NAMALWA (cell line): ENCODE measurements at regions not wholly inside any gene's neighbourhood (a gene's known extent, or its start where the extent isn't known, plus 50 kb on each side); places are given as distances from the start of the nearest gene placed in this dataset.

Experiments
- DNase-seq: peaks from one replicate; pipeline ENCODE4 v3.0.0-alpha.2; 2015; ENCODE audit warnings: low spot score

- DNase-seq = no peak
Observed at GRCh38 chr13:105312906-105313305, 1222.6 kb downstream of the EFNB2 start.

- no peak for DNase-seq
Observed at GRCh38 chr13:105311094-105311493, 1224.4 kb downstream of the EFNB2 start.

GRCh38 chr13:105307776-105308175 lies 1227.7 kb downstream of the EFNB2 start:
- no peak for DNase-seq

GRCh38 chr13:105297839-105298238 lies 1237.6 kb downstream of the EFNB2 start:
- no peak for DNase-seq

GRCh38 chr13:105291987-105292386 lies 1243.5 kb downstream of the EFNB2 start:
- no peak for DNase-seq

- DNase-seq = no peak
Observed at GRCh38 chr13:105290596-105290995, 1244.9 kb downstream of the EFNB2 start.

- DNase-seq = no peak
Observed at GRCh38 chr13:105285526-105285925, 1249.9 kb downstream of the EFNB2 start.

GRCh38 chr13:105282406-105283285 lies 1252.8 kb downstream of the EFNB2 start:
- no peak for DNase-seq

GRCh38 chr13:105278943-105279381 lies 1256.5 kb downstream of the EFNB2 start:
- DNase-seq = no peak

GRCh38 chr13:105276571-105276970 lies 1258.9 kb downstream of the EFNB2 start:
- no peak for DNase-seq

GRCh38 chr13:105273665-105274222 lies 1261.7 kb downstream of the EFNB2 start:
- DNase-seq = no peak

GRCh38 chr13:105272660-105273631 lies 1262.5 kb downstream of the EFNB2 start:
- peak; percentile 37 for DNase-seq

- DNase-seq = no peak
Observed at GRCh38 chr13:105266615-105267014, 1268.8 kb downstream of the EFNB2 start.

- DNase-seq = no peak
Observed at GRCh38 chr13:105262579-105262978, 1272.9 kb downstream of the EFNB2 start.

- no peak for DNase-seq
Observed at GRCh38 chr13:105259426-105259825, 1276.0 kb downstream of the EFNB2 start.

GRCh38 chr13:105255472-105255871 lies 1280.0 kb downstream of the EFNB2 start:
- DNase-seq = no peak

GRCh38 chr13:105251293-105251692 lies 1284.2 kb downstream of the EFNB2 start:
- no peak for DNase-seq

- DNase-seq = no peak
Observed at GRCh38 chr13:105247830-105248229, 1287.6 kb downstream of the EFNB2 start.

- no peak for DNase-seq
Observed at GRCh38 chr13:105240371-105240770, 1295.1 kb downstream of the EFNB2 start.

GRCh38 chr13:105232439-105232838 lies 1303.0 kb downstream of the EFNB2 start:
- DNase-seq = no peak

- DNase-seq = no peak
Observed at GRCh38 chr13:105232006-105232405, 1303.5 kb downstream of the EFNB2 start.

GRCh38 chr13:105231579-105231978 lies 1303.9 kb downstream of the EFNB2 start:
- DNase-seq = no peak
